Keratinocyte (primary cell): ENCODE measurements at regions not wholly inside any gene's neighbourhood (a gene's known extent, or its start where the extent isn't known, plus 50 kb on each side); places are given as distances from the start of the nearest gene placed in this dataset.

ENCODE experiments used
- DNase-seq: peaks from one replicate; pipeline ENCODE4 v3.0.0-alpha.2; 2011; ENCODE audit warnings: low read depth, missing footprints, low spot score
- FAIRE-seq: peaks from 2 replicates; lab custom pipeline; 2011; peaks lifted over from hg19 to GRCh38; lab: Jason Lieb, UNC
- H2AFZ ChIP-seq: 2 replicates; pipeline ENCODE4 v1.6.0; 2012; ENCODE audit warnings: low read length, control low read depth, inconsistent platforms; ENCODE audit not compliant: control insufficient read depth
- H3K27ac ChIP-seq: 2 replicates; pipeline ENCODE4 v1.5.1; 2011; ENCODE audit warnings: low read length; ENCODE audit not compliant: control insufficient read depth, insufficient read depth
- H3K27me3 ChIP-seq: 3 replicates; pipeline ENCODE4 v1.6.0; 2011; ENCODE audit warnings: low read length; ENCODE audit not compliant: control insufficient read depth, insufficient read depth; ENCODE audit errors: extremely low read depth
- H3K36me3 ChIP-seq, 2 experiments: 2 replicates in 1 of 2; 3 replicates in 1 of 2; pipeline ENCODE4 v1.5.1; 2011; ENCODE audit warnings: low read length in 2 of 2, mild to moderate bottlenecking in 1 of 2; ENCODE audit not compliant: control insufficient read depth in 2 of 2, insufficient read depth in 2 of 2; ENCODE audit errors: extremely low read depth in 1 of 2
- H3K4me1 ChIP-seq: 3 replicates; pipeline ENCODE4 v1.5.1; 2011; ENCODE audit warnings: low read length; ENCODE audit not compliant: control insufficient read depth, insufficient read depth; ENCODE audit errors: extremely low read depth
- H3K4me2 ChIP-seq: 3 replicates; pipeline ENCODE4 v1.6.0; 2011; ENCODE audit warnings: low read depth, low read length; ENCODE audit not compliant: control insufficient read depth, insufficient read depth; ENCODE audit errors: extremely low read depth
- H3K4me3 ChIP-seq, 3 experiments: fragments of 200-600 bp in 1 of 3; sonication (generic) in 1 of 3; 2 replicates in 2 of 3; 3 replicates in 1 of 3; pipeline ENCODE4 v1.5.1; 2011 to 2016; ENCODE audit warnings: low read length in 3 of 3, mild to moderate bottlenecking in 3 of 3, control low read depth in 2 of 3, inconsistent platforms in 1 of 3, low read depth in 1 of 3, mixed read lengths in 1 of 3, mixed run types in 1 of 3, moderate library complexity in 1 of 3; ENCODE audit not compliant: control insufficient read depth in 2 of 3, insufficient read depth in 2 of 3; ENCODE audit errors: extremely low read depth in 1 of 3
- H3K79me2 ChIP-seq: 2 replicates; pipeline ENCODE4 v1.6.0; 2012; ENCODE audit warnings: low read length; ENCODE audit not compliant: control insufficient read depth, insufficient read depth
- H3K9ac ChIP-seq: 3 replicates; pipeline ENCODE4 v1.6.0; 2011; ENCODE audit warnings: low read length; ENCODE audit not compliant: control insufficient read depth, insufficient read depth; ENCODE audit errors: extremely low read depth
- H3K9me1 ChIP-seq: 3 replicates; pipeline ENCODE4 v1.6.0; 2011; ENCODE audit warnings: low read length; ENCODE audit not compliant: control insufficient read depth, insufficient read depth; ENCODE audit errors: extremely low read depth
- H3K9me3 ChIP-seq: 2 replicates; pipeline ENCODE4 v1.5.1; 2012; ENCODE audit warnings: low read depth, low read length; ENCODE audit not compliant: control insufficient read depth
- H4K20me1 ChIP-seq: 3 replicates; pipeline ENCODE4 v1.6.0; 2011; ENCODE audit warnings: low read length; ENCODE audit not compliant: control insufficient read depth, insufficient read depth; ENCODE audit errors: extremely low read depth
- CTCF ChIP-seq, 3 experiments: IDR thresholded peaks in 1 of 3; conservative IDR thresholded peaks in 1 of 3; optimal IDR thresholded peaks in 1 of 3; 2 replicates in 2 of 3; 3 replicates in 1 of 3; pipeline versions ENCODE3 to v1.5.1; 2011; ENCODE audit warnings: low read length in 3 of 3, mild to moderate bottlenecking in 3 of 3, moderate library complexity in 2 of 3, control low read depth in 1 of 3, inconsistent platforms in 1 of 3; ENCODE audit not compliant: insufficient read depth in 2 of 3; ENCODE audit errors: extremely low read depth in 1 of 3
- EZH2 ChIP-seq: IDR thresholded peaks from one replicate; pipeline ENCODE4 v1.6.1; 2012; ENCODE audit warnings: inconsistent platforms, mild to moderate bottlenecking, low read length, moderate library complexity
- dilution Hi-C: fragments of 300-500 bp; cut with MboI; formaldehyde crosslinking; loops from one replicate; pipeline ENCODE4 v1.7.0; 2020; ENCODE audit warnings: low sequenced_read_pairs; ENCODE audit not compliant: extremely low pct_ligation_motif_present

- Histone ChIP-seq H3K36me3 (no peaks in the 10 kb centered on the region), H3K4me1 (no peaks in the 10 kb centered on the region), H4K20me1 (no peaks in the 10 kb centered on the region), H3K27ac (no peak overlapping the region), H3K79me2 (no peaks in the 10 kb centered on the region), H2AFZ (no peak overlapping the region), H3K4me2 (no peak overlapping the region), H3K9ac (no peak overlapping the region), H3K9me3 (no peaks in the 10 kb centered on the region), H3K4me3 (no peak overlapping the region), H3K9me1 (no peaks in the 10 kb centered on the region), H3K27me3 (no peaks in the 10 kb centered on the region)
- FAIRE-seq = no peak
- dilution Hi-C loops = no loop called here
- TF ChIP-seq EZH2 = no peak
- no peak for TF ChIP-seq CTCF (optimal IDR thresholded peaks at IDR 0.05 in 1 of 3, IDR thresholded peaks at IDR 0.05 in 1 of 3, conservative IDR thresholded peaks at IDR 0.05 in 1 of 3; ENCODE audit: extremely low read depth in 1 of 3, insufficient read depth in 2 of 3, low read length in 3 of 3)
- DNase-seq = no peak
Measured at GRCh38 chr11:42093541-42093940, 634.1 kb upstream of the LRRC4C start.

GRCh38 chr11:42098075-42098474, 638.6 kb upstream of the LRRC4C start:
- dilution Hi-C loops = no loop called here
- DNase-seq = no peak
- Histone ChIP-seq H3K27ac (no peak overlapping the region), H3K79me2 (no peaks in the 10 kb centered on the region), H3K36me3 (no peaks in the 10 kb centered on the region), H4K20me1 (no peaks in the 10 kb centered on the region), H2AFZ (no peak overlapping the region), H3K4me3 (no peak overlapping the region), H3K9ac (no peak overlapping the region), H3K4me1 (no peaks in the 10 kb centered on the region), H3K9me3 (no peaks in the 10 kb centered on the region), H3K9me1 (no peaks in the 10 kb centered on the region), H3K4me2 (no peak overlapping the region), H3K27me3 (no peaks in the 10 kb centered on the region)
- FAIRE-seq = no peak
- no peak for TF ChIP-seq EZH2
- no peak for TF ChIP-seq CTCF (optimal IDR thresholded peaks at IDR 0.05 in 1 of 3, IDR thresholded peaks at IDR 0.05 in 1 of 3, conservative IDR thresholded peaks at IDR 0.05 in 1 of 3; ENCODE audit: extremely low read depth in 1 of 3, insufficient read depth in 2 of 3, low read length in 3 of 3)
